ENCODE measurements at regions not wholly inside any gene's neighbourhood (a gene's known extent, or its start where the extent isn't known, plus 50 kb on each side); places are given as distances from the start of the nearest gene placed in this dataset.
"Not testable (repeated sequence)": the region's sequence is repeated elsewhere in the genome, so short reads cannot be mapped to it uniquely, and the experiment has no call there.

DNA sequence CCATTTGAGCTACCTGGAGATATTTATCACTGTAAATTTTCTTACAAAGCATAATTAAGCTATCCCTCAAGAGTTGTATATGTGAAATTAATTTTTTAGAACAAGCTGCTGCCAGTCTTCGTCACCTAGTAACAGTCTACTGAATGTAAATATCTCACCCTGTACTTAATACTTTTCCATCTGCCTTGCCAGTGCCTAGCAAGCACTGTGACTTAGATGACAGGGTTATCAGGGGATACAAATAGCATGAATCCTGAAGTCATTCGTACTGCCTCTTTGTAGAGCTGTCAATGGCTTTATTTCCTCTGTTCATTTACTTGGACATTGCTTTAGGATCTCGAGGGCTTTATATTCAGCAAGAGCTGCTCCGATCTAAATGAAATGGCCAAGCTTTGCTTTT is 763.6 kb downstream of the ADCYAP1 start:
- Histone ChIP-seq H3K9me3 (no peaks in the 10 kb centered on the region), H3K4me1 (ENCODE audit: control insufficient read depth in 1 of 2, insufficient read depth in 1 of 2, low read depth in 1 of 2, low read length in 1 of 2) (no peaks in the 10 kb centered on the region), H3K27ac (no peak overlapping the region), H3K27me3 (peaks cover 17% of the 10 kb centered on the region), H3K4me3 (ENCODE audit: low read depth in 1 of 2, low read length in 1 of 2) (no peak overlapping the region), H3K36me3 (no peaks in the 10 kb centered on the region)
- TF ChIP-seq, protein P1, sequence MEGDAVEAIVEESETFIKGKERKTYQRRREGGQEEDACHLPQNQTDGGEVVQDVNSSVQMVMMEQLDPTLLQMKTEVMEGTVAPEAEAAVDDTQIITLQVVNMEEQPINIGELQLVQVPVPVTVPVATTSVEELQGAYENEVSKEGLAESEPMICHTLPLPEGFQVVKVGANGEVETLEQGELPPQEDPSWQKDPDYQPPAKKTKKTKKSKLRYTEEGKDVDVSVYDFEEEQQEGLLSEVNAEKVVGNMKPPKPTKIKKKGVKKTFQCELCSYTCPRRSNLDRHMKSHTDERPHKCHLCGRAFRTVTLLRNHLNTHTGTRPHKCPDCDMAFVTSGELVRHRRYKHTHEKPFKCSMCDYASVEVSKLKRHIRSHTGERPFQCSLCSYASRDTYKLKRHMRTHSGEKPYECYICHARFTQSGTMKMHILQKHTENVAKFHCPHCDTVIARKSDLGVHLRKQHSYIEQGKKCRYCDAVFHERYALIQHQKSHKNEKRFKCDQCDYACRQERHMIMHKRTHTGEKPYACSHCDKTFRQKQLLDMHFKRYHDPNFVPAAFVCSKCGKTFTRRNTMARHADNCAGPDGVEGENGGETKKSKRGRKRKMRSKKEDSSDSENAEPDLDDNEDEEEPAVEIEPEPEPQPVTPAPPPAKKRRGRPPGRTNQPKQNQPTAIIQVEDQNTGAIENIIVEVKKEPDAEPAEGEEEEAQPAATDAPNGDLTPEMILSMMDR (IDR thresholded peaks at IDR 0.05) = no peak

DNA sequence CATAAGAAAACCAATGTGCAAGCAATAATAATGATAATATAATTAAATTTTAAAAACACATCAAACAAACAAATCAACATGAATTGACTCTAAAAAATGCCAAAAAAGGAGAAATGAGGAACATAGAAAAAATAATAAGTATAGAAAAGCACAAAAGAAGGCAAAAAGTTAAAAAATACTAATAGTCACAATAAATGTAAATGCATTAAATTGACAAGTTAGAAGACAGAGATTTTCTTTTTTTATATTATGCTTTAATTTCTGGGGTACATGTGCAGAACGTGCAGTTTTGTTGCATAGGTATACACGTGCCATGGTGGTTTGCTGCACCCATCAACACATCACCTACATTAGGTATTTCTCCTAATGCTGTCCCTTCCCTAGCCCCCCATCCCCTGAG is 767.0 kb downstream of the ADCYAP1 start:
- H3K4me1 ChIP-seq (ENCODE audit: control insufficient read depth in 1 of 2, insufficient read depth in 1 of 2, low read depth in 1 of 2, low read length in 1 of 2); H3K9me3 ChIP-seq; H3K4me3 ChIP-seq (ENCODE audit: low read depth in 1 of 2, low read length in 1 of 2); H3K36me3 ChIP-seq; H3K27ac ChIP-seq: not testable (repeated sequence)
- H3K27me3 ChIP-seq = peaks cover 17% of the 10 kb centered on the region

DNA sequence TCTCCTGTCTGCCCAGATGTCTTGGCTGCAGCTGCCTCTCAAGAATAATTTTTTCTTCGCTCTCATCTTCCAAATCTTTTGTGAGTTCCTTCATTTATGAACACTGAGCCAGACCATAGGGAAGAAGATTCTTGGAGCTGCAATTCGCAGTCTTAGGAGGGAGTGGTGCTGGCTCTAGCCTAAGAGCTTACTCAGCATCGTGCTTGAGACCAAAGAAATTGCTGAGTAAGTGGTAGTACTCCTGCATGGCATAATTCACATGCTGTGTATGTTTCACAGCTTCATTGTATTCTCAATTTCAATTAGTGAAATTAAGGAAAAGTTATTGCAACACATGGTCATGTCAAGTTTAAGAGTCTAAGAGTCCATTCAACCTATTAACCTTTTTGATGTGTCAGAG is 771.7 kb downstream of the ADCYAP1 start:
- H3K36me3 ChIP-seq = no peaks in the 10 kb centered on the region
- no peaks in the 10 kb centered on the region for H3K27me3 ChIP-seq
- H3K27ac ChIP-seq = no peak overlapping the region
- no peaks in the 10 kb centered on the region for H3K4me1 ChIP-seq (ENCODE audit: control insufficient read depth in 1 of 2, insufficient read depth in 1 of 2, low read depth in 1 of 2, low read length in 1 of 2)
- H3K4me3 ChIP-seq (ENCODE audit: low read depth in 1 of 2, low read length in 1 of 2) = no peak overlapping the region
- TF ChIP-seq, protein P1 (IDR thresholded peaks at IDR 0.05) = no peak
- H3K9me3 ChIP-seq = no peaks in the 10 kb centered on the region

DNA sequence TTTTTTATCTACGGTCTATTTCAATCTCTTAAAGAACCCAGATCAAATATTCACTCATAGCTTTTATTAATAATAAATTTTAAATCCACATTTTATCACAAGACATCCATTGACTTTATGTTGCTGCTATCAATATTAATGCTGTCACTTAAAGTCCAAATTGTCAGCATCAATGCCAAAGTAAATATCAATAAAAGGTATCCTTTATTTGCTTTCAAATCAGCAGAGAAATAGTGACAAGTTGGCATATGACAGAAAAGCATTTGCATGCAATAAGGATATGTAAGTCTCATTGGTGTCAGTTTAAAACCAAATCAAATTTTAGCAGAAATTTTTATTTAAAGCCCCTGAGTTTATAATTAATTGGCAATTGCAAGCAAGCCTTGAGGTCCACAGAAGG is 775.4 kb downstream of the ADCYAP1 start:
- Histone ChIP-seq H3K36me3 (no peaks in the 10 kb centered on the region), H3K27ac (no peak overlapping the region)
- TF ChIP-seq, protein P1 (IDR thresholded peaks at IDR 0.05) = no peak

DNA sequence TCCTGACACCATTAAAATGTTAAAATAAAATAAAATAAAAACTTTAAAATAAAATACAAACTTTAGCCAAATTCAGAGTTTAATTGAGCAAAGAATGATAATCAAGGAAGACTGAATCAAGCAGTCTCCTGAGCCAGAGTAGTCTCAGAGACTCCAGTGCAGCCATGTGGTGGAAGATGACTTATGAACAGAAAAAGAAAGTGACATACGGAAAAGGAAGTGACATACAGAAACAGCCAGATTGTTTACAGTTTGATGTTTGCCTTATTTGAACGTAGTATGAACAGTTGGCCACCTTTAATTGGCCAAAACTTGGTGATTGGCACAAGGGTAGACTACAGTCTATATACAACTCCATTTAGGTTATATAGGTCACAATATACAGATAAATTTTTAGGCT is 787.2 kb downstream of the ADCYAP1 start:
- Histone ChIP-seq H3K27ac (no peak overlapping the region), H3K4me1 (ENCODE audit: control insufficient read depth in 1 of 2, insufficient read depth in 1 of 2, low read depth in 1 of 2, low read length in 1 of 2) (no peaks in the 10 kb centered on the region), H3K4me3 (ENCODE audit: low read depth in 1 of 2, low read length in 1 of 2) (no peak overlapping the region), H3K36me3 (no peaks in the 10 kb centered on the region), H3K27me3 (no peaks in the 10 kb centered on the region), H3K9me3 (peaks cover 3% of the 10 kb centered on the region)
- TF ChIP-seq, protein P1 (IDR thresholded peaks at IDR 0.05) = no peak

More for the DNA sequence above, 775.4 kb downstream of the ADCYAP1 start:
- H3K4me1 ChIP-seq (ENCODE audit: control insufficient read depth in 1 of 2, insufficient read depth in 1 of 2, low read depth in 1 of 2, low read length in 1 of 2) = no peaks in the 10 kb centered on the region
- no peak overlapping the region for H3K4me3 ChIP-seq (ENCODE audit: low read depth in 1 of 2, low read length in 1 of 2)
- H3K9me3 ChIP-seq = no peaks in the 10 kb centered on the region
- H3K27me3 ChIP-seq = no peaks in the 10 kb centered on the region

DNA sequence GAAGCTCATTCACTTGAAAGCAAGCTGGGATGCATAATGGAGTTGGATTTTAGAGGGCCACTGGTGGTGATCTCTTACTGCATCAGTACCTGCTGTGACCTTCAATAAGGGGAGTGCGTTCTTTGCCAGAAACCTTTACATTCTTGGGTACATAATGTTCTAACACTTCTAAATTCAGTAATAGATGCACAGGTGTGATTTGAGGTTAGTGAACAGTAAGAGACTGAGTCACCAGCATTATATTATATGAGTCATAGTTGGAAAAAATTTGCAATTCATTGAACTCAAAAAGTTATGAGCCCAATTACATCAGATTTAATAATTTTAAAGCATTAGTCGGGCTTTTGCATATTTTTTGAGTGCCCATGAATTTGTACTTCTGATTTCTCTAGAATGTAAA is 803.3 kb downstream of the ADCYAP1 start:
- Histone ChIP-seq H3K4me1 (ENCODE audit: control insufficient read depth in 1 of 2, insufficient read depth in 1 of 2, low read depth in 1 of 2, low read length in 1 of 2) (no peaks in the 10 kb centered on the region), H3K9me3 (no peaks in the 10 kb centered on the region), H3K4me3 (ENCODE audit: low read depth in 1 of 2, low read length in 1 of 2) (no peak overlapping the region), H3K27me3 (no peaks in the 10 kb centered on the region), H3K27ac (no peak overlapping the region), H3K36me3 (no peaks in the 10 kb centered on the region)
- TF ChIP-seq, protein P1 (IDR thresholded peaks at IDR 0.05) = no peak
